ENCODE measurements at regions not wholly inside any gene's neighbourhood (a gene's known extent, or its start where the extent isn't known, plus 50 kb on each side); places are given as distances from the start of the nearest gene placed in this dataset.

GRCh38 chr2:16155366-16155765 lies 215.0 kb downstream of the MYCN start:
- no peak for TF ChIP-seq CTCF (IDR thresholded peaks at IDR 0.05; ENCODE audit: insufficient read depth, low read length, poor library complexity, severe bottlenecking)
- no peak for TF ChIP-seq EZH2phosphoT487 (conservative IDR thresholded peaks at IDR 0.05; ENCODE audit: low read length)
